ENCODE measurements at regions not wholly inside any gene's neighbourhood (a gene's known extent, or its start where the extent isn't known, plus 50 kb on each side); places are given as distances from the start of the nearest gene placed in this dataset.

DNA sequence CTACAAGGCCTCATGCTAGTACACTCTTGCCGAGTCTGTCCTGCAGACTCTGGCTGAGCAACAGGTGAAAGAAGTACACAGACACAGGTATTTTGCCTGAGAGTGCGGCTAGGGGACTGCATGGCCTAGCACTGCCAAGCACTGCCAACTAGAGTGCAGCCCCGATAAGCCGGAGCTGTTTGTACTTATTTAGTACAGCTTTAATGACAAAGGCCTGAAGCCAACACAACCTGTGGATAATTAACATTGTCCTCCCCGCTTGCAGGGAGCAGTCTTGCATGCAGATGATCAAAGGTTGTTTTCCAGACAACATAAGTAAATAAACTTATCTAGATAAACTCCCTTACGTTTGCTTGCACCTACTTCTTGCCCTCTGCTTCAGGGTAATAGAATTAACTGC, 63.7 kb upstream of the MMADHC start:
- DNase-seq (ENCODE audit: low spot score): no peak

DNA sequence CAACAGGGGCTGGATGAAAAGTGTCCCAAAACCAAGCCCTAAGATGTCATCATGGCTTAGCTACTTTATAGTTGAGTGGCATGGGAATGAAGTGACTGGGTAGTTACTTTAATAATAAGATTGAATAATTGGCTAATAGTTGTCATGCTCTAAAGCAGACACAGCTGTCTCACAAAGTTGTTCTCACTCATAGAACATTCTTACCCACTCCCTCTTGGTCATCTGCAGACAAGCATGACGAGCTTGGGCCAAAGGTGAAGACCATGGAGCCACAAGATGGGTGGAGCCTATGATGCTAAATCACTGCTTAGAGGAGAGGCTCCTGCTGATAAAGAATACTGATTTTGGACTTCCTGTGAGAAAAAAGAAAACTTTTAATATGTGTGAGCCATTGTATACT, 62.4 kb upstream of the MMADHC start:
- no peak for DNase-seq (ENCODE audit: low spot score)

DNA sequence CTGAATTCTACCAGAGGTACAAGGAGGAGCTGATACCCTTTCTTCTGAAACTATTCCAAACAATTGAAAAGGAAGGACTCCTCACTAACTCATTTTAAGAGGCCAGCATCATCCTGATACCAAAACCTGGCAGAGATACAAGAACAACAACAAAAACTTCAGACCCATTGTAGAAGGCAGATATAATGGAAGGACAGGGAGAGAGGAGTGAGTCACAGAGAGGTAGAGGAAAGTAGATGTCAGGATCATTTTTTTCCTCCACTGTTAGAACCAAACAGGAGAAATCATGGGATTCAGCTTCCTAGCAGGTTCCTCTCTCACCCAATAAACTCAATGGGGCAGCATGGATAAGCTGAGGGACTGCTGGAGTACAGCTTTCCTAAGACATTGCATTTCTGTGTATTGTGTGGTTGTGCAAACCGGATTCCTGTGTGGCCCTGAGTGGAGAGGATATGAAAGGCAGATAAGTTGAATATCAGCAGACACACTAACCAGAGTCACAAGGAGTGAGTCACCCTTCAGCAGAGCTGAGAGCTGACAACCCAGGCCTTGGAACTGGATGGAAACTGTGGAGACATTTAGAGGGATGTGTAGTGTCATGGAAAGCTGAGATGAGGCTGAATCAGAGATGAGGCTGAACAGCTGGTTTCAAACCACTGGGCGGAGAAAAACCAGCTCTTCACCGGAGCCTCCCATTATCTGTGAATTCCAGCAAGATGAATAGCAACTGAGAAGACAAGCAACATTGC, 60.9 kb upstream of the MMADHC start:
- DNase-seq (ENCODE audit: low spot score): no peak

DNA sequence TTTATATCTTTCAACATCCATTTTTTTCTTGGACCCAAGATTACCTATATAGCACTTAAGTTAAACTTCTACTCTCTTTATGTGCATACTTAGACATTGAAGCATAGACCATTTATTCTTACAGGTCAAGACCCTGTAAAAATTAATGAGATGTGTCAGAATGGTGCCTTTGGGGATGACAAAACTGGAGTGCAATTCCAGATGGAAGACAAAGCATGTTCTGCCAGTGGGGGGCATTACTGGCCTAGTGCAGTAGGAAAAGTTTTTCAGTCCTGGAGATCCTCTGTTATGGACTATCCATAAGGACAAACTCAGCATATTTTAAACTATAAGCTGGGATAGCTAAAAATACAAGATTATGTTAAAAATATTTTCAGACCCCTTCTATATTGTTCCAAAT, 57.8 kb upstream of the MMADHC start:
- DNase-seq (ENCODE audit: low spot score): no peak
